ENCODE measurements at regions not wholly inside any gene's neighbourhood (a gene's known extent, or its start where the extent isn't known, plus 50 kb on each side); places are given as distances from the start of the nearest gene placed in this dataset.

DNA sequence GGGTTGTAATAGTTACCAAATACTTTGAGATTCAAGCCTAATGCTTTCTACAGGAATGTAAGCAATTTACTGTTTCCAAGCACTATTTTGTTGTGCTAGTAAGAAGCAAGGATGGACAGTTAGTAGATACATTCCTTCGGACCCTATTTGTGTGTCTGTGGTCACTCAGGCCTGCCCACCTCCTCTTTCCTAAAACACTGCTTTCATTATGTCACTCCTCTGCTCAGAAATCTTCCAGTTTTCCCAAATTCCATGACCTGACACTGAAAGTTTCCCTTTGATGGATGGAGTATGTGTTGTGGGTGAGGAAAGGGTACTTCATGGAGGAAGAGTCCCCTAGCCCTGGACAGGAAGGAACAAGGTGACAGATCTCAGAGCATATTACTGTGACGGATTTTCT lies 141.1 kb downstream of the DISP1 start:
- H3K9ac ChIP-seq = no peak overlapping the region
- no peak for TF ChIP-seq EZH2 (IDR thresholded peaks at IDR 0.05)
- no peak for TF ChIP-seq EZH2phosphoT487 (IDR thresholded peaks at IDR 0.05)
- TF ChIP-seq, protein P1, sequence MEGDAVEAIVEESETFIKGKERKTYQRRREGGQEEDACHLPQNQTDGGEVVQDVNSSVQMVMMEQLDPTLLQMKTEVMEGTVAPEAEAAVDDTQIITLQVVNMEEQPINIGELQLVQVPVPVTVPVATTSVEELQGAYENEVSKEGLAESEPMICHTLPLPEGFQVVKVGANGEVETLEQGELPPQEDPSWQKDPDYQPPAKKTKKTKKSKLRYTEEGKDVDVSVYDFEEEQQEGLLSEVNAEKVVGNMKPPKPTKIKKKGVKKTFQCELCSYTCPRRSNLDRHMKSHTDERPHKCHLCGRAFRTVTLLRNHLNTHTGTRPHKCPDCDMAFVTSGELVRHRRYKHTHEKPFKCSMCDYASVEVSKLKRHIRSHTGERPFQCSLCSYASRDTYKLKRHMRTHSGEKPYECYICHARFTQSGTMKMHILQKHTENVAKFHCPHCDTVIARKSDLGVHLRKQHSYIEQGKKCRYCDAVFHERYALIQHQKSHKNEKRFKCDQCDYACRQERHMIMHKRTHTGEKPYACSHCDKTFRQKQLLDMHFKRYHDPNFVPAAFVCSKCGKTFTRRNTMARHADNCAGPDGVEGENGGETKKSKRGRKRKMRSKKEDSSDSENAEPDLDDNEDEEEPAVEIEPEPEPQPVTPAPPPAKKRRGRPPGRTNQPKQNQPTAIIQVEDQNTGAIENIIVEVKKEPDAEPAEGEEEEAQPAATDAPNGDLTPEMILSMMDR (IDR thresholded peaks at IDR 0.05) = no peak
- Mint-ChIP-seq H3K27me3 (ENCODE audit: insufficient read depth, low read depth) (no peaks in the 10 kb centered on the region), H3K9me3 (peaks cover 3% of the 10 kb centered on the region), H3K4me1 (no peaks in the 10 kb centered on the region), H3K27ac (no peak overlapping the region), H3K4me3 (no peak overlapping the region), H3K36me3 (peaks cover 20% of the 10 kb centered on the region)
- no peak overlapping the region for H3K27ac ChIP-seq
- no peaks in the 10 kb centered on the region for H3K27me3 ChIP-seq
- DNase-seq (ENCODE audit: low spot score) = no peak
- H3K4me1 ChIP-seq = no peaks in the 10 kb centered on the region
- no peak overlapping the region for H3K4me2 ChIP-seq
- H4K20me1 ChIP-seq (ENCODE audit: low read depth) = no peaks in the 10 kb centered on the region
- no peaks in the 10 kb centered on the region for H3F3A ChIP-seq (ENCODE audit: low read depth)
- H3K9me3 ChIP-seq (ENCODE audit: low read depth) = peaks cover 5% of the 10 kb centered on the region
- H3K36me3 ChIP-seq = no peaks in the 10 kb centered on the region
- H2AFZ ChIP-seq (replicated peaks) = no peak overlapping the region
- H3K4me3 ChIP-seq = no peak overlapping the region
- no peaks in the 10 kb centered on the region for H3K79me2 ChIP-seq (ENCODE audit: low read depth)

DNA sequence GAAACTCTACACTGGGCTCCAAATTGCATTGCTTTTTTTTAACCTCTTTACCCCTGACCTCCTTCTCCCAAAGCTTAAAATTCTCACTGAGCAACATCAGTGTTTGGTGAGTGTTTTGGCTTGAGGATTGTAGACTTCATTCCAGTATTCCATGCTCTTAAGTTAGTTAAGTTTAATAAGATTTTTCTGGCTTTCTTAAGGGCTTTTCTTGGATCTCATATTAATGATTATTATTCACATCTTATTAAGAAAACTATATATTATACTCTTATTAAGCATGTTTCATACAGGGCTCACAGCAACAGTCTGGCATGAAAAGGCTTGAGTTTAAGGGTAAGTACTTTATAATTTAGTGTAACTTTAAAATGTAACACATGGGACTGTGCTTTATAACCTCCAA lies 141.8 kb downstream of the DISP1 start:
- Mint-ChIP-seq H3K4me3 (no peak overlapping the region), H3K4me1 (no peaks in the 10 kb centered on the region), H3K36me3 (peaks cover 24% of the 10 kb centered on the region), H3K27me3 (ENCODE audit: insufficient read depth, low read depth) (no peaks in the 10 kb centered on the region), H3K27ac (no peak overlapping the region), H3K9me3 (peaks cover 8% of the 10 kb centered on the region)
- Histone ChIP-seq H3K4me2 (no peak overlapping the region), H3K9me3 (ENCODE audit: low read depth) (peaks cover 5% of the 10 kb centered on the region), H3K9ac (no peak overlapping the region), H3K27me3 (no peaks in the 10 kb centered on the region), H4K20me1 (ENCODE audit: low read depth) (no peaks in the 10 kb centered on the region), H3K79me2 (ENCODE audit: low read depth) (no peaks in the 10 kb centered on the region), H2AFZ (replicated peaks) (no peak overlapping the region), H3K36me3 (no peaks in the 10 kb centered on the region), H3K4me3 (no peak overlapping the region), H3K4me1 (no peaks in the 10 kb centered on the region), H3K27ac (no peak overlapping the region), H3F3A (ENCODE audit: low read depth) (no peaks in the 10 kb centered on the region)
- DNase-seq (ENCODE audit: low spot score) = no peak
- no peak for TF ChIP-seq EZH2phosphoT487 (IDR thresholded peaks at IDR 0.05)
- TF ChIP-seq EZH2 (IDR thresholded peaks at IDR 0.05) = no peak
- TF ChIP-seq, protein P1 (IDR thresholded peaks at IDR 0.05) = no peak

DNA sequence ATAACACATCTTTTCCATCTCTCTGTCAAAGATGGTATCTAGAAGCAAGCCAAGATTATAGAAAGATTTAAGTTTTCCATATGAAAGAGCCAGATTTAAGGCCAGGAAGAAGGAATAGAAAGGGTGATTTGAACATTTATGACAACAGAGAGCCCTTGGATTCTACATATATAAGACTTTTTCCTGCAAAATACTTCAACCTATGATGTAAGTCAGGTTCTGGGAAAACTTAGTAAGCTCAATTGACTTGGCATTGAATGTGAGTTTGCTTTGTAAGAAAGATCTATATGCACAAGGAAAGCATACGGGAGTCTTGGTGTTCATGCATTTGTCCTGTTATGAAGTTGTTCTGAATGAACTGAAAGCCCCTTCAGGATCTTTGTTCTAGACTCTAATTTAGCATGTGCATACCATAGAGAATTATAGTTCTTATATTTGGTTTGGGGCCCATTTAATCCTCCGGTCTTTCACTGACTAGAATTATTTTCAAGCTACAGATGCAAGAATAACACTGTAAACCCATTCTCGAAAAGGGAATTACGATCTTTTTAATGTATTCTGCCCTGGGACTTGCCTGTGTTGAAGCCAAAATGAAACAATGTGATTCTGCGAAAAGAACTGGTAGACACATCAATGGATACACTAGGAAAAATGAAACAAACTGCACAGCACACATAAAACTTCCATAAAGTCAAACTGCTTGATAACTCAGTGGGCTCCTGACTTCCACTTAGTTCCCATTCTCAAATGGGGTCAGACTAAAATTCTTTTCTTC lies 152.8 kb downstream of the DISP1 start:
- Histone ChIP-seq H3K36me3 (no peaks in the 10 kb centered on the region), H4K20me1 (ENCODE audit: low read depth) (no peaks in the 10 kb centered on the region), H3K9ac (no peak overlapping the region), H3K79me2 (ENCODE audit: low read depth) (no peaks in the 10 kb centered on the region), H2AFZ (replicated peaks) (no peak overlapping the region), H3K9me3 (ENCODE audit: low read depth) (no peaks in the 10 kb centered on the region), H3K4me2 (no peak overlapping the region), H3F3A (ENCODE audit: low read depth) (no peaks in the 10 kb centered on the region), H3K4me1 (no peaks in the 10 kb centered on the region), H3K4me3 (no peak overlapping the region), H3K27ac (no peak overlapping the region), H3K27me3 (no peaks in the 10 kb centered on the region)
- TF ChIP-seq, protein P1 (IDR thresholded peaks at IDR 0.05) = no peak
- no peak for TF ChIP-seq EZH2phosphoT487 (IDR thresholded peaks at IDR 0.05)
- TF ChIP-seq EZH2 (IDR thresholded peaks at IDR 0.05) = no peak
- Mint-ChIP-seq H3K9me3 (peaks cover under 1% of the 10 kb centered on the region), H3K27me3 (ENCODE audit: insufficient read depth, low read depth) (peaks cover 2% of the 10 kb centered on the region), H3K4me3 (no peak overlapping the region), H3K4me1 (peaks cover 22% of the 10 kb centered on the region), H3K27ac (peak overlapping the region; percentile 67), H3K36me3 (peaks cover 6% of the 10 kb centered on the region)
- no peak for DNase-seq (ENCODE audit: low spot score)

Data from neural progenitor cell (in vitro differentiated cells).